EH (cell line): ENCODE measurements at regions not wholly inside any gene's neighbourhood (a gene's known extent, or its start where the extent isn't known, plus 50 kb on each side); places are given as distances from the start of the nearest gene placed in this dataset.

ENCODE experiments used
- DNase-seq: peaks from one replicate; pipeline ENCODE4 v3.0.0-alpha.2; 2015; ENCODE audit warnings: low read depth

GRCh38 chr21:24220446-24220845 is 1386.8 kb downstream of the MRPL39 start:
- no peak for DNase-seq

- DNase-seq, result no peak
These were observed 1390.1 kb downstream of the MRPL39 start for GRCh38 chr21:24217151-24217550.

- no peak for DNase-seq
These were observed 1397.2 kb downstream of the MRPL39 start for GRCh38 chr21:24210130-24210529.

- DNase-seq, result no peak
These were observed 1398.6 kb downstream of the MRPL39 start for GRCh38 chr21:24208562-24209260.

GRCh38 chr21:24205319-24205718 is 1402.0 kb downstream of the MRPL39 start:
- no peak for DNase-seq

- DNase-seq, result no peak
These were observed 1402.6 kb downstream of the MRPL39 start for GRCh38 chr21:24204641-24205040.

GRCh38 chr21:24200052-24200451 is 1407.2 kb downstream of the MRPL39 start:
- DNase-seq, result no peak

- no peak for DNase-seq
These were observed 1409.4 kb downstream of the MRPL39 start for GRCh38 chr21:24197923-24198322.

- no peak for DNase-seq
These were observed 1410.1 kb downstream of the MRPL39 start for GRCh38 chr21:24197132-24197643.

GRCh38 chr21:24188506-24188905 is 1418.8 kb downstream of the MRPL39 start:
- DNase-seq, result no peak

GRCh38 chr21:24183077-24183476 is 1424.2 kb downstream of the MRPL39 start:
- DNase-seq, result no peak

- no peak for DNase-seq
These were observed 1428.2 kb downstream of the MRPL39 start for GRCh38 chr21:24179110-24179509.

GRCh38 chr21:24175106-24175505 is 1432.2 kb downstream of the MRPL39 start:
- DNase-seq, result no peak

- DNase-seq, result no peak
These were observed 1435.5 kb downstream of the MRPL39 start for GRCh38 chr21:24171736-24172135.

- no peak for DNase-seq
These were observed 1443.7 kb downstream of the MRPL39 start for GRCh38 chr21:24163539-24163938.

GRCh38 chr21:24160528-24160927 is 1446.8 kb downstream of the MRPL39 start:
- DNase-seq, result no peak

- DNase-seq, result no peak
These were observed 1454.1 kb downstream of the MRPL39 start for GRCh38 chr21:24153137-24153536.

- DNase-seq, result no peak
These were observed 1456.5 kb downstream of the MRPL39 start for GRCh38 chr21:24150753-24151152.

GRCh38 chr21:24148461-24148860 is 1458.8 kb downstream of the MRPL39 start:
- DNase-seq, result no peak

- no peak for DNase-seq
These were observed 1459.6 kb downstream of the MRPL39 start for GRCh38 chr21:24147674-24148073.

GRCh38 chr21:24131056-24131455 is 1476.2 kb downstream of the MRPL39 start:
- DNase-seq, result no peak

GRCh38 chr21:24127651-24128050 is 1479.6 kb downstream of the MRPL39 start:
- no peak for DNase-seq

GRCh38 chr21:24123785-24124184 is 1483.5 kb downstream of the MRPL39 start:
- DNase-seq, result no peak
